Body of pancreas (tissue), 4 donors: ENCODE measurements at regions not wholly inside any gene's neighbourhood (a gene's known extent, or its start where the extent isn't known, plus 50 kb on each side); places are given as distances from the start of the nearest gene placed in this dataset.
A peak's percentile ranks its signal among the peaks of the same experiment; 100 is the strongest.
"Not testable (repeated sequence)": the region's sequence is repeated elsewhere in the genome, so short reads cannot be mapped to it uniquely, and the experiment has no call there.

Experiments used
- ATAC-seq: fragments of 150-250 bp; one replicate; pipeline ENCODE4 v1.9.1; 2016
- DNase-seq, 4 donors: peaks; one replicate each; pipeline ENCODE4 v3.0.0-alpha.2; 2019
- H3K27ac ChIP-seq, 4 donors: fragments of 200-600 bp; sonication (generic); 1 replicate in 3 of 4; 2 replicates in 1 of 4; pipeline versions ENCODE4 v1.5.1 to v1.6.1; 2016 to 2019; ENCODE audit warnings: mild to moderate bottlenecking in 1 of 4, mixed read lengths in 1 of 4, moderate library complexity in 1 of 4
- H3K27me3 ChIP-seq, 2 donors: fragments of 200-600 bp; sonication (generic); one replicate each; pipeline ENCODE4 v1.6.0; 2016; ENCODE audit warnings: mild to moderate bottlenecking in 1 of 2
- H3K36me3 ChIP-seq, 2 donors: fragments of 200-600 bp; sonication (generic); replicated peaks in 1 of 2; 2 replicates each; pipeline ENCODE4 v1.5.1; 2016; ENCODE audit warnings: low read depth in 2 of 2; ENCODE audit not compliant: insufficient read depth in 1 of 2
- H3K4me1 ChIP-seq: fragments of 200-600 bp; sonication (generic); one replicate; pipeline ENCODE4 v1.6.0; 2016
- H3K4me3 ChIP-seq, 2 donors: fragments of 200-600 bp; sonication (generic); 1 replicate in 1 of 2; 2 replicates in 1 of 2; pipeline ENCODE4 v1.5.1; 2016 to 2019
- H3K9me3 ChIP-seq, 3 donors: fragments of 200-600 bp; sonication (generic); 1 replicate in 2 of 3; 2 replicates in 1 of 3; pipeline ENCODE4 v1.5.1; 2016
- POLR2A ChIP-seq, 3 donors: fragments of 450-650 bp; IDR thresholded peaks; one replicate each; pipeline ENCODE4 v1.6.1; 2016; ENCODE audit warnings: antibody characterized with exemption in 3 of 3, mild to moderate bottlenecking in 2 of 3
- WGBS, 2 donors: methylation state at CpG; one replicate each; pipeline ENCODE4 v1.1.5; 2017; 5-methylcytosine and 5-hydroxymethylcytosine counted together
- intact Hi-C: fragments of 100-400 bp; cut with DNase I; formaldehyde crosslinking; loops from one replicate; pipeline ENCODE4 v1.15.1; 2023
- TF ChIP-seq, protein P1 (sequence below), 7 experiments: fragments of 450-650 bp in 4 of 7; fragments of 200-600 bp in 3 of 7; sonication (generic) in 3 of 7; IDR thresholded peaks; one replicate each; pipeline ENCODE4 v1.5.1; 2016 to 2019; ENCODE audit warnings: antibody characterized with exemption in 7 of 7

DNA sequence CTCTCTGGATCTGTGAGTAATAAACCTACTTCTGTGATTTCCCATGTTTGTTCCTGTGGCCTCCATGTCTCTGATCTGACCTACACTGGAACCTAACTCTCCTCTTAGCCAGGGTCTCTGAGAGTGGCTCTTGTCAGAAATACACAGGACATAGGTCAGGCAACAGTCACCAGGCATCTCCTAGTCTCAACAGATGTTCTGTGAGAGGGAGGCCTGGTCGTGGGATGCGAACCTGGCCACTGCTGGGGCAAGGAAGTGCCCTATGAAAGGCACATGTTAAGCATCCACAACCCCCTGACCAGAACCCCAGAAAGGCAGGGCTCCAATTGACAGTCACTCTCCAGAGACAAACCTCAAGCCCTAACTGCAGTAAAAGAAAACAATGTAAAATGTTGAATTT lies 2771.5 kb downstream of the RPIA start:
- ATAC-seq, H3K27me3 ChIP-seq, H3K4me1 ChIP-seq, H3K4me3 ChIP-seq, DNase-seq, intact Hi-C loops, H3K36me3 ChIP-seq, H3K27ac ChIP-seq, H3K9me3 ChIP-seq: not testable (repeated sequence)
- WGBS, 2 donors: 68 to 75% methylated on average over 2 of the region's 2 CpGs

- ATAC-seq, intact Hi-C loops, H3K36me3 ChIP-seq, H3K27me3 ChIP-seq, DNase-seq, H3K9me3 ChIP-seq, H3K4me1 ChIP-seq, H3K27ac ChIP-seq, H3K4me3 ChIP-seq: not testable (repeated sequence)
- WGBS, 2 donors: 8 to 16% methylated on average over 1 of the region's 1 CpG
These were observed 2775.4 kb downstream of the RPIA start for GRCh38 chr2:91466780-91467363.

- H3K9me3 ChIP-seq, intact Hi-C loops, DNase-seq, H3K27ac ChIP-seq, ATAC-seq, H3K4me3 ChIP-seq, H3K36me3 ChIP-seq: not testable (repeated sequence)
- 19 to 43% methylated on average over 2 of the region's 2 CpGs for WGBS, 2 donors
- Histone ChIP-seq H3K4me1 (peaks cover 13% of the 10 kb centered on the region), H3K27me3 (peaks cover 6 to 14% of the 10 kb centered on the region in 2 donors)
These were observed 2784.9 kb downstream of the RPIA start for GRCh38 chr2:91476244-91476935.

- not testable (repeated sequence) for ATAC-seq
- WGBS, 2 donors: 5 to 9% methylated on average over 20 to 22 of the region's 25 CpGs
These were observed 2785.4 kb downstream of the RPIA start for GRCh38 chr2:91476936-91477246.

DNA sequence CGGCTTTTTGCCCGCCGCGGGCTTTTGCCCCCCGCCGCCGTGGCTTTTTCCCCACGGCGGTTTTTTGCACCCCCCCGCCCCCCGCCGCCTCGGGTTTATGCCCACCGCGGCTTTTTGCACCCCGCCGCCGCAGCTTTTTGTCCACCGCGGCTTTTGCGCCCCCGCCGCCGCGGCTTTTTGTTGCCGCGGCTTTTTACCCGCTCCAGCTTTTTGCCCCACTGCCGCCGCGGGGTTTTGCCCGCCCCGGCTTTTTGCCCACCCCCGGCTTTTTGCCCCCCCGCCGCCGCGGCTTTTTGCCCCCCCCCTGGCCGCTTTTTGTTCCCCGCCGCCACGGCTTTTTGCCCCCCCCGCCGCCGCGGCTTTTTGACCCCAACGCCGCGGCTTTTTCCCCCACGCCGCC lies 2785.8 kb downstream of the RPIA start:
- H3K36me3 ChIP-seq, DNase-seq, H3K9me3 ChIP-seq, ATAC-seq, intact Hi-C loops, H3K27ac ChIP-seq: not testable (repeated sequence)
- Histone ChIP-seq H3K27me3 (peaks cover 6 to 14% of the 10 kb centered on the region in 2 donors), H3K4me1 (peaks cover 13% of the 10 kb centered on the region), H3K4me3 (peak overlapping the region; percentile 7 to 63)
- 1 to 5% methylated on average over 38 to 39 of the region's 51 CpGs for WGBS, 2 donors

More at GRCh38 chr2:91476936-91477246, 2785.4 kb downstream of the RPIA start:
- peaks cover 6 to 14% of the 10 kb centered on the region in 2 donors for H3K27me3 ChIP-seq
- H3K4me3 ChIP-seq, H3K36me3 ChIP-seq, DNase-seq, intact Hi-C loops, H3K9me3 ChIP-seq, H3K27ac ChIP-seq: not testable (repeated sequence)
- H3K4me1 ChIP-seq: peaks cover 13% of the 10 kb centered on the region

- H3K27ac ChIP-seq: no peak overlapping the region
- H3K27me3 ChIP-seq: peaks cover 6 to 14% of the 10 kb centered on the region in 2 donors
- ATAC-seq (no peak), DNase-seq (peak in 3 of 4 donors; percentile 28 to 50 (median 34))
- intact Hi-C loops: no loop called here
- H3K4me1 ChIP-seq: peaks cover 13% of the 10 kb centered on the region
- H3K36me3 ChIP-seq: no peaks in the 10 kb centered on the region
- TF ChIP-seq, protein P1, sequence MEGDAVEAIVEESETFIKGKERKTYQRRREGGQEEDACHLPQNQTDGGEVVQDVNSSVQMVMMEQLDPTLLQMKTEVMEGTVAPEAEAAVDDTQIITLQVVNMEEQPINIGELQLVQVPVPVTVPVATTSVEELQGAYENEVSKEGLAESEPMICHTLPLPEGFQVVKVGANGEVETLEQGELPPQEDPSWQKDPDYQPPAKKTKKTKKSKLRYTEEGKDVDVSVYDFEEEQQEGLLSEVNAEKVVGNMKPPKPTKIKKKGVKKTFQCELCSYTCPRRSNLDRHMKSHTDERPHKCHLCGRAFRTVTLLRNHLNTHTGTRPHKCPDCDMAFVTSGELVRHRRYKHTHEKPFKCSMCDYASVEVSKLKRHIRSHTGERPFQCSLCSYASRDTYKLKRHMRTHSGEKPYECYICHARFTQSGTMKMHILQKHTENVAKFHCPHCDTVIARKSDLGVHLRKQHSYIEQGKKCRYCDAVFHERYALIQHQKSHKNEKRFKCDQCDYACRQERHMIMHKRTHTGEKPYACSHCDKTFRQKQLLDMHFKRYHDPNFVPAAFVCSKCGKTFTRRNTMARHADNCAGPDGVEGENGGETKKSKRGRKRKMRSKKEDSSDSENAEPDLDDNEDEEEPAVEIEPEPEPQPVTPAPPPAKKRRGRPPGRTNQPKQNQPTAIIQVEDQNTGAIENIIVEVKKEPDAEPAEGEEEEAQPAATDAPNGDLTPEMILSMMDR (IDR thresholded peaks at IDR 0.05): no peak
- TF ChIP-seq POLR2A (IDR thresholded peaks at IDR 0.05): no peak
- WGBS, 2 donors: 3 to 5% methylated on average over 116 to 123 of the region's 123 CpGs
- peak overlapping the region; percentile 7 to 63 for H3K4me3 ChIP-seq
- no peaks in the 10 kb centered on the region for H3K9me3 ChIP-seq
These were observed 2786.5 kb downstream of the RPIA start for GRCh38 chr2:91477731-91478672.

- peak overlapping the region in 1 of 2 donors; percentile 63 for H3K4me3 ChIP-seq
- DNase-seq, H3K36me3 ChIP-seq, H3K9me3 ChIP-seq, H3K27ac ChIP-seq, ATAC-seq, intact Hi-C loops: not testable (repeated sequence)
- 2 to 5% methylated on average over 66 of the region's 70 CpGs for WGBS, 2 donors
- peaks cover 13% of the 10 kb centered on the region for H3K4me1 ChIP-seq
- peaks cover 6 to 14% of the 10 kb centered on the region in 2 donors for H3K27me3 ChIP-seq
These were observed 2787.6 kb downstream of the RPIA start for GRCh38 chr2:91478851-91479718.

DNA sequence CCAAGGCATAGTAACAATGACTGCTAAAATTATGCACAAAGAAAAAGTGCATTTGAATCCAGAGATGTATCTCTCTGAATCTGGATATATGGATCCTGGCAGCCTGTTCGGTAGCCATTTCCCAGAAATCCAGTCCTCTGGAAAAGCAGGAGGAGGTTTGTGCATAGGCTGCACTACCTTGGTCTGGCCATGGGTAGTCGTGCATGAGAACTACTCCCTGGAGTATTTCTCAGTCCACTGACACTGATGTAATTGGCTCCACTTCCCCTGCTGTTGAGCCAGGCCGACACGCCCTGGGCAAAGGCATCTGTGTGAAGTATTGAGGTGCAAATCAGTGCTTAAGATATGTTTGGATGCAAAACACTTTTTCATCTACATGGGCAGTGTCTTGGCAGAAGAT lies 2793.8 kb downstream of the RPIA start:
- intact Hi-C loops, H3K27ac ChIP-seq, H3K4me1 ChIP-seq, ATAC-seq, H3K4me3 ChIP-seq, DNase-seq, H3K27me3 ChIP-seq, H3K9me3 ChIP-seq, H3K36me3 ChIP-seq: not testable (repeated sequence)
- WGBS, 2 donors: 0 to 10% methylated on average over 3 to 4 of the region's 4 CpGs

DNA sequence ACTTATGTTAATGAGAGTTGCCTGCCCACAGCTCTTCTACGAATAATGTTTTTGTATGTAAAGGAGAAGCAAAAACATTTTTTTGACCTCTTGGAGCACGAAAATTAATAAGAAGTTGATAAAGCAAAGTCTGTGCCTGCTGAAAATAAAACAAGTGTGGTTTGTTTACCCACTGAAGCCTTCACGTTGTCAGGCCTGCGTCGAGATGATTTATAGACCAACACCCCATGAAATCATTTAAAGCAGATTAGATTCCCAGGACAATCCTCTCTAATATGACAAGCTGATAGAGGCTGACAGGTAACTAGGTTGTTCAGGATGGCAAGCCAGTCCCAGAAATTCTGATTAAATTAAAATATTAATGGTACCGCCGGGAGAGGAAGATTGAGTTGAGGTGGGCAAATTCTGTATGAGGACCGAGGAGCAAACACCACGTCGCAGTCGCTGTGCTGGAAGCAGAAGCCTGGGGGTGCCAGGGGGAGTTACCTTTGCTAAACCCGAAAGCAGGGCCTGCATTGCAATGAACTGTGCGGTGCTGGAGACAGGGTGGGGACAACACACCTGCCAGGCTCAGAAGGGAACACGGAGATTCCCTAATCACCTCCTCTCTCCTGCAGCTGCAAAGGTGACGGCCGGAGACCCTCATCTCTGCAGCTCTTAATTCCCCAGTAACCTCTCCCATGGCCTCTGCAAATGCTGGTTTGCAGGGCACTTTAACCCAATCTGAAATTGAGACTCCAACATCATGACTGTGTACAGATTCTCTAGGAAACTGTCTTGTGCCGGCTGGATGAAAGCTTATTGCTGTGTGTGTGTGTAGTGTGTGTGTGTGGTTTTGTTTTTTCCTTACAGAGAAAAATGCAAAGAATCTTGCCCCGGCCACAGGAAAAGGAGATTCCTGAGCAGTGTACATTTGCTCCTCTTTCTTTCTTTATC lies 2805.9 kb downstream of the RPIA start:
- H3K4me3 ChIP-seq, DNase-seq, H3K4me1 ChIP-seq, H3K27ac ChIP-seq, H3K36me3 ChIP-seq, intact Hi-C loops, H3K9me3 ChIP-seq, H3K27me3 ChIP-seq, ATAC-seq: not testable (repeated sequence)
- 13 to 22% methylated on average over 2 to 8 of the region's 18 CpGs for WGBS, 2 donors
